ENCODE measurements at regions not wholly inside any gene's neighbourhood (a gene's known extent, or its start where the extent isn't known, plus 50 kb on each side); places are given as distances from the start of the nearest gene placed in this dataset.

DNA sequence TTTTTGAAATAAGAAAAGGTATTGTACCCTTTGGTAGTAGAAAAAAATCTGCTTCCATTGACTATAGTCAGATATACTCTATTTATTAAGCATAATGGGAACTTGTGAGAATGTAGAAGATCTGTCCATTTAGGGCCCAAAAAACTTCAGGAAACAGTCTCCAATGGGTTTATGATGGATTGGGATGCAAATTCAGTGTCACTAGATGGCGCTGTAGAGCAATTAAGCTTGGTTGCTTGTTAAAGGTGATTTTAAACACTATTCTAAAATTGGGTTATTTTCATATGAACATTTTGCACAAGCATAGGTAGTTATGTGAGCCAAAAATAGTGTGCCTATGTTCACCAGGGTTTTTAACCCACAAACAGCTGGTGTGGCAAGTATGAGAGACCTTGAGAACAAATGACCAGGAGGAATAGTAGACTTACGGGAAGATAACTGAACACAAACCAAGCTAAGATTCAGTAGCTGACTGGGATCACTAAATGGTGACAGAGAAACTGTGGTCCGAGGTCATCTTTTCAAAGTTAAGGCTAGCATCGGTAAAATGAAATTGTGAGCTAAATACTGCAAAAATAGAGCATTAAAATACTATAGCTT is 80.3 kb upstream of the LSM6 start:
- TF ChIP-seq EZH2phosphoT487 (conservative IDR thresholded peaks at IDR 0.05; ENCODE audit: low read length) (no peak), CTCF (IDR thresholded peaks at IDR 0.05; ENCODE audit: insufficient read depth, low read length, poor library complexity, severe bottlenecking) (peak; percentile 87)

All from SU-DHL-6 (cell line).